GM18502 (cell line): ENCODE measurements at regions not wholly inside any gene's neighbourhood (a gene's known extent, or its start where the extent isn't known, plus 50 kb on each side); places are given as distances from the start of the nearest gene placed in this dataset.
"Not testable (repeated sequence)": the region's sequence is repeated elsewhere in the genome, so short reads cannot be mapped to it uniquely, and the experiment has no call there.

Source experiments
- ATAC-seq: cut with Tn5 transposase; IDR thresholded peaks from one replicate; pipeline ENCODE4 v1.9.1; 2021; ENCODE audit warnings: mild to moderate bottlenecking; ENCODE audit not compliant: unreplicated experiment, poor library complexity

GRCh38 chr14:28252124-28252523, 514.5 kb upstream of the FOXG1 start:
- not testable (repeated sequence) for ATAC-seq

- ATAC-seq: no peak
Measured at GRCh38 chr14:28254768-28255167, 511.8 kb upstream of the FOXG1 start.

- no peak for ATAC-seq
Measured at GRCh38 chr14:28264306-28264705, 502.3 kb upstream of the FOXG1 start.

GRCh38 chr14:28272270-28272669, 494.3 kb upstream of the FOXG1 start:
- no peak for ATAC-seq

GRCh38 chr14:28280530-28280929, 486.1 kb upstream of the FOXG1 start:
- ATAC-seq: no peak

GRCh38 chr14:28280997-28281598, 485.5 kb upstream of the FOXG1 start:
- no peak for ATAC-seq

- ATAC-seq: no peak
Measured at GRCh38 chr14:28284546-28285300, 481.9 kb upstream of the FOXG1 start.

GRCh38 chr14:28294834-28295440, 471.6 kb upstream of the FOXG1 start:
- no peak for ATAC-seq

GRCh38 chr14:28297559-28297958, 469.0 kb upstream of the FOXG1 start:
- ATAC-seq: no peak

- no peak for ATAC-seq
Measured at GRCh38 chr14:28298156-28298555, 468.4 kb upstream of the FOXG1 start.

- no peak for ATAC-seq
Measured at GRCh38 chr14:28299227-28299626, 467.4 kb upstream of the FOXG1 start.

GRCh38 chr14:28300356-28300755, 466.2 kb upstream of the FOXG1 start:
- ATAC-seq: no peak

GRCh38 chr14:28301179-28301578, 465.4 kb upstream of the FOXG1 start:
- no peak for ATAC-seq

GRCh38 chr14:28303248-28303647, 463.3 kb upstream of the FOXG1 start:
- no peak for ATAC-seq

GRCh38 chr14:28305938-28306337, 460.6 kb upstream of the FOXG1 start:
- no peak for ATAC-seq

GRCh38 chr14:28307506-28307905, 459.1 kb upstream of the FOXG1 start:
- ATAC-seq: no peak

GRCh38 chr14:28308734-28309133, 457.9 kb upstream of the FOXG1 start:
- no peak for ATAC-seq

GRCh38 chr14:28317890-28318675, 448.5 kb upstream of the FOXG1 start:
- not testable (repeated sequence) for ATAC-seq

- no peak for ATAC-seq
Measured at GRCh38 chr14:28321475-28322244, 444.9 kb upstream of the FOXG1 start.

GRCh38 chr14:28323366-28323765, 443.2 kb upstream of the FOXG1 start:
- no peak for ATAC-seq
